ENCODE measurements at regions not wholly inside any gene's neighbourhood (a gene's known extent, or its start where the extent isn't known, plus 50 kb on each side); places are given as distances from the start of the nearest gene placed in this dataset.
A peak's percentile ranks its signal among the peaks of the same experiment; 100 is the strongest.
"Not testable (repeated sequence)": the region's sequence is repeated elsewhere in the genome, so short reads cannot be mapped to it uniquely, and the experiment has no call there.

DNA sequence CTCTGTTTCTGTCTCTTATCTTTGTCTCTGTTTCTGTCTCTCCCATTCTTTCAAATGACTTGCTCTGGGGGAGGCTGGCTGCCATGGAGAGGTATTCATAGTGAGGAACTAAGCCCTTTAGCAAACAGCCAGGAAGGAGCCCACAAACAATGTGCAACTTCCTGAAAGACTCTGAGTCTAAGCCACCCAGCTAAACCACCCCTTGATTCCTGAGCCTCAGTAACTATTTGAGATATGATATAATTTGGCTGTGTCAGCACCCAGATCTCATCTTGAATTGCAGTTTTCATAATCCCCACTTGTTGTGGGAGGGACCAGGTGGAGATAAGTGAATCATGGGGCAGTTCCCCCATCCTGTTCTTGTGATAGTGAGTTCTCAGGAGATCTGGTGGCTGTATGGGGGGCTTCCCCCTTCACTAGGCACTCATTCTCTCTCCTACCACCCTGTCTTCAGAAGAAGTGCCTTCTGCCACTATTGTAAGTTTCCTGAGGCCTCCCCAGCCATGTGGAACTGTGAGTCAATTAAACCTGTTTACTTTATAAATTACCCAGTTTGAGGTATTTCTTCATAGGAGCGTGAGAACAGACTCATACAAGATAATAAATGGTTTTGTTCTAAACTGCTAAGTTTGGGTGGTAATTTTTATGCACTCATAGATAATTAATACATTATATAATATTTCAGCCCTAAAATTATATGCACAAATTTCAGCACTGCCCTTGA, 121.2 kb upstream of the FOXP2 start:
- peaks cover 6% of the 10 kb centered on the region for H3K36me3 ChIP-seq (ENCODE audit: control insufficient read depth, insufficient read depth, low read length)
- H3K9me3 ChIP-seq (ENCODE audit: control insufficient read depth, low read depth, low read length) = no peaks in the 10 kb centered on the region
- no peak overlapping the region for H3K4me3 ChIP-seq (ENCODE audit: low read length)
- no peaks in the 10 kb centered on the region for H3K27me3 ChIP-seq (ENCODE audit: control insufficient read depth, insufficient read depth, low read length)
- no peak overlapping the region for H3K27ac ChIP-seq (ENCODE audit: low read length)
- H3K4me1 ChIP-seq (ENCODE audit: control insufficient read depth, insufficient read depth, low read length) = no peaks in the 10 kb centered on the region
- peak; percentile 2 to 29 for DNase-seq
- 100% methylated on average over 1 of the region's 1 CpG for WGBS (ENCODE audit: insufficient coverage, low lambda C conversion rate)

DNA sequence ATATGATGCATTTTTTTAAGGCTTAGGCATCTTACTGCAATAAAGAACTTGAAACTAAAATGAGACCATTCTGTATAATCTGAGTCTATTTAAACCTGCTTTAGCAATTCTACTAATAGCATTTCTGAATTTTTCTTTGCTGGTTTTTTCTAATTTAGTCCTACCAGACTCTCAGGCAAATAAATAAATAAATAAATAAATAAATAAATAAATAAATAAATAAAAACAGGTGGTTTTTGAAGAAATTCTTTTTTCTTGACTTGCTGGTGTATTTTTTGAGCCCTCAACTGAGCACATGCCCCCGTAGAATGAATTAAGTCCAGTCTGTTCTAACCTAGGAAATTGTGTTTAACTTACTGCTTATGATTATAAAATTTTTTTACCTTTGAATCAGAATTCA, 134.7 kb upstream of the FOXP2 start:
- Histone ChIP-seq H3K4me1 (ENCODE audit: control insufficient read depth, insufficient read depth, low read length) (no peaks in the 10 kb centered on the region), H3K9me3 (ENCODE audit: control insufficient read depth, low read depth, low read length) (no peaks in the 10 kb centered on the region), H3K27me3 (ENCODE audit: control insufficient read depth, insufficient read depth, low read length) (no peaks in the 10 kb centered on the region), H3K36me3 (ENCODE audit: control insufficient read depth, insufficient read depth, low read length) (no peaks in the 10 kb centered on the region), H3K27ac (ENCODE audit: low read length) (no peak overlapping the region), H3K4me3 (ENCODE audit: low read length) (no peak overlapping the region)
- DNase-seq = no peak
- WGBS (ENCODE audit: insufficient coverage, low lambda C conversion rate) = 100% methylated on average over 1 of the region's 1 CpG

DNA sequence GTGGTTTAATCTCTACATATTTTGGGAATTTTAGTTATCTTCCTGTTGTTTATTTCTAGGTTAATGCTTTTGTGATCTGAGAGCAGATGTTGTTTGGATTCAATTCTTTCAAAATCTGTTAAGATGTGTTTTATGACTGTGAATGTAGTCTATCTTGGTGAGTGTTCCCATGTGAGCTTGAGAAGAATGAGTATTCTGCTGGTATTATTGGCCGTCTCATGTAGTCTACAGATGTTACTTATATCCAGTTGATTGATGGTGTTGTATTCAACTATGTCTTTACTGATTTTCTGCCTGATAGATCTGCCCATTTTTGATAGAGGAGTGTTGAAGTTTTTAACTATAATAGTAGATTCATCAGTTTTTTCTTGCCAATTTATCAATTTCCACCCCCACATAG, 141.4 kb upstream of the FOXP2 start:
- no peak for DNase-seq
- Histone ChIP-seq H3K27me3 (ENCODE audit: control insufficient read depth, insufficient read depth, low read length) (no peaks in the 10 kb centered on the region), H3K36me3 (ENCODE audit: control insufficient read depth, insufficient read depth, low read length) (no peaks in the 10 kb centered on the region), H3K9me3 (ENCODE audit: control insufficient read depth, low read depth, low read length) (peaks cover 4% of the 10 kb centered on the region), H3K4me1 (ENCODE audit: control insufficient read depth, insufficient read depth, low read length) (no peaks in the 10 kb centered on the region), H3K4me3 (ENCODE audit: low read length) (no peak overlapping the region), H3K27ac (ENCODE audit: low read length) (no peak overlapping the region)
- WGBS (ENCODE audit: insufficient coverage, low lambda C conversion rate) = no CpG with 5 or more reads among the region's 1 CpG

- no peaks in the 10 kb centered on the region for H3K36me3 ChIP-seq (ENCODE audit: control insufficient read depth, insufficient read depth, low read length)
- no peaks in the 10 kb centered on the region for H3K27me3 ChIP-seq (ENCODE audit: control insufficient read depth, insufficient read depth, low read length)
- no peak for DNase-seq
- no peak overlapping the region for H3K27ac ChIP-seq (ENCODE audit: low read length)
- no peaks in the 10 kb centered on the region for H3K4me1 ChIP-seq (ENCODE audit: control insufficient read depth, insufficient read depth, low read length)
- no peak overlapping the region for H3K4me3 ChIP-seq (ENCODE audit: low read length)
- WGBS (ENCODE audit: insufficient coverage, low lambda C conversion rate) = 22% methylated on average over 1 of the region's 1 CpG
- H3K9me3 ChIP-seq (ENCODE audit: control insufficient read depth, low read depth, low read length) = peaks cover 3% of the 10 kb centered on the region
Measured at GRCh38 chr7:114269714-114270113, 144.9 kb upstream of the FOXP2 start.

DNA sequence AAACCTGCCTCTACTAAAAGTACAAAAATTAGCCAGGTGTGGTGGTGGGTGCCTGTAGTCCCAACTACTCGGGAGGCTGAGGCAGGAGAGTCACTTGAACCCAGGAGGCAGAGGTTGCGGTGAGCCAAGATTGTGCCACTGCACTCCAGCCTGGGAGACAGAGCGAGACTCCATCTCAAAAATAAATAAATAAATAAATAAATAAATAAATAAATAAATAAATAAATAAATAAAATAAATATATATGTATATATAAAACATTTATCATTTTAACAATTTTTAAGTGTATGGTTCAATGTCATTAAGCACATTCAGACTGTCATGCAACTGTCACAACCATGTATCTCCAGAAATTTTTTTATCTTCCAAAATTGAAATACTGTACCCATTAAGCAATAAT, 147.1 kb upstream of the FOXP2 start:
- H3K27me3 ChIP-seq (ENCODE audit: control insufficient read depth, insufficient read depth, low read length); DNase-seq; H3K27ac ChIP-seq (ENCODE audit: low read length); H3K4me1 ChIP-seq (ENCODE audit: control insufficient read depth, insufficient read depth, low read length); H3K36me3 ChIP-seq (ENCODE audit: control insufficient read depth, insufficient read depth, low read length); H3K4me3 ChIP-seq (ENCODE audit: low read length); H3K9me3 ChIP-seq (ENCODE audit: control insufficient read depth, low read depth, low read length): not testable (repeated sequence)
- no CpG with 5 or more reads among the region's 3 CpGs for WGBS (ENCODE audit: insufficient coverage, low lambda C conversion rate)

DNA sequence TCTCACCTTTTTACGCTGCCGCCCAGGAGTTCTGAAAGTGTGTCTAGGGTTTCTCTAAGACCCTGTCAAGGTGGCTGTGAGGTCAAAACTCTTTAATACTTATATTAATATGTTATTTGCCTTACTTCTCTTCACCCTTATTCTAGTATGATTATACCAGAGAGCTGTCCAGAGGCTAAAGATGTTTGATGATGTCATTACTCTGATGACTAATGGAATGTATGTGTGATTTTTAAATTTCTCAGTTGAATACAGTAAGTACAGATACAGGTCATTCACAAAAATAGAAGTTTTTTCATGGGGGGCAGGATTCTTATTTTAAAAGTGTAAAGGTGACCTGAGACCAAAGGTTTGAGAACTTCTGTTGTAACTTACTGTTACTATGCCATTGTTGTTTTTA, 150.6 kb upstream of the FOXP2 start:
- WGBS (ENCODE audit: insufficient coverage, low lambda C conversion rate) = no CpG with 5 or more reads among the region's 2 CpGs
- Histone ChIP-seq H3K27ac (ENCODE audit: low read length) (no peak overlapping the region), H3K4me3 (ENCODE audit: low read length) (no peak overlapping the region), H3K4me1 (ENCODE audit: control insufficient read depth, insufficient read depth, low read length) (no peaks in the 10 kb centered on the region), H3K36me3 (ENCODE audit: control insufficient read depth, insufficient read depth, low read length) (no peaks in the 10 kb centered on the region), H3K27me3 (ENCODE audit: control insufficient read depth, insufficient read depth, low read length) (no peaks in the 10 kb centered on the region), H3K9me3 (ENCODE audit: control insufficient read depth, low read depth, low read length) (no peaks in the 10 kb centered on the region)
- DNase-seq = no peak

- H3K27ac ChIP-seq (ENCODE audit: low read length) = no peak overlapping the region
- no peaks in the 10 kb centered on the region for H3K9me3 ChIP-seq (ENCODE audit: control insufficient read depth, low read depth, low read length)
- no peaks in the 10 kb centered on the region for H3K27me3 ChIP-seq (ENCODE audit: control insufficient read depth, insufficient read depth, low read length)
- DNase-seq = no peak
- H3K4me3 ChIP-seq (ENCODE audit: low read length) = no peak overlapping the region
- 80% methylated on average over 1 of the region's 3 CpGs for WGBS (ENCODE audit: insufficient coverage, low lambda C conversion rate)
- H3K36me3 ChIP-seq (ENCODE audit: control insufficient read depth, insufficient read depth, low read length) = no peaks in the 10 kb centered on the region
- H3K4me1 ChIP-seq (ENCODE audit: control insufficient read depth, insufficient read depth, low read length) = no peaks in the 10 kb centered on the region
Measured at GRCh38 chr7:114263219-114263618, 151.4 kb upstream of the FOXP2 start.

- Histone ChIP-seq H3K36me3 (ENCODE audit: control insufficient read depth, insufficient read depth, low read length) (no peaks in the 10 kb centered on the region), H3K4me1 (ENCODE audit: control insufficient read depth, insufficient read depth, low read length) (no peaks in the 10 kb centered on the region), H3K9me3 (ENCODE audit: control insufficient read depth, low read depth, low read length) (no peaks in the 10 kb centered on the region), H3K27me3 (ENCODE audit: control insufficient read depth, insufficient read depth, low read length) (no peaks in the 10 kb centered on the region), H3K4me3 (ENCODE audit: low read length) (no peak overlapping the region), H3K27ac (ENCODE audit: low read length) (no peak overlapping the region)
- WGBS (ENCODE audit: insufficient coverage, low lambda C conversion rate) = no CpG with 5 or more reads among the region's 14 CpGs
- peak; percentile 4 to 13 for DNase-seq
Measured at GRCh38 chr7:114255404-114255841, 159.2 kb upstream of the FOXP2 start.

DNA sequence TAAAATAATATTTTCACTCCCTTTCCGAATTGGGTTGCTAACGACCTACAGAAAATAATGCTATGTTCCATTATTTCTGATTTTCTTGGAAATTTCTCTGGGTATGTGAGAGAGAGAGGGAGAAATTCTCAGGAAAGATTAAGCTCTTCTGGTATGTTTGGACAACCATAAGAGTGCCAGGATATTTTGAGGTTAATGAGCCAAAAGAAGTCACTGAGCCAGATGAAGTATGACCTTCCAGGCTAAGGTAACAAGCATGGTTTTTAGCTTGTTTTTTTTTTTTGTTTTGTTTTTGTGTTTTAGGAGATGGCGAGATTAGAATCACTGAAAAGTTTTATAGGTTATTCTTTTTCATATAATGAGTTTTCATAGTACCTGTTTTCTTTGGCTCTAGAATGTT, 171.0 kb upstream of the FOXP2 start:
- Histone ChIP-seq H3K36me3 (ENCODE audit: control insufficient read depth, insufficient read depth, low read length) (no peaks in the 10 kb centered on the region), H3K9me3 (ENCODE audit: control insufficient read depth, low read depth, low read length) (peaks cover 3% of the 10 kb centered on the region), H3K4me3 (ENCODE audit: low read length) (no peak overlapping the region), H3K27me3 (ENCODE audit: control insufficient read depth, insufficient read depth, low read length) (no peaks in the 10 kb centered on the region), H3K27ac (ENCODE audit: low read length) (no peak overlapping the region), H3K4me1 (ENCODE audit: control insufficient read depth, insufficient read depth, low read length) (no peaks in the 10 kb centered on the region)
- no peak for DNase-seq
- 100% methylated on average over 1 of the region's 3 CpGs for WGBS (ENCODE audit: insufficient coverage, low lambda C conversion rate)

GRCh38 chr7:114242992-114243507, 171.6 kb upstream of the FOXP2 start:
- DNase-seq = peak; percentile 9 to 57
- Histone ChIP-seq H3K9me3 (ENCODE audit: control insufficient read depth, low read depth, low read length) (peaks cover 2% of the 10 kb centered on the region), H3K4me3 (ENCODE audit: low read length) (no peak overlapping the region), H3K27me3 (ENCODE audit: control insufficient read depth, insufficient read depth, low read length) (no peaks in the 10 kb centered on the region), H3K36me3 (ENCODE audit: control insufficient read depth, insufficient read depth, low read length) (no peaks in the 10 kb centered on the region), H3K27ac (ENCODE audit: low read length) (no peak overlapping the region), H3K4me1 (ENCODE audit: control insufficient read depth, insufficient read depth, low read length) (no peaks in the 10 kb centered on the region)
- 48% methylated on average over 2 of the region's 2 CpGs for WGBS (ENCODE audit: insufficient coverage, low lambda C conversion rate)

DNA sequence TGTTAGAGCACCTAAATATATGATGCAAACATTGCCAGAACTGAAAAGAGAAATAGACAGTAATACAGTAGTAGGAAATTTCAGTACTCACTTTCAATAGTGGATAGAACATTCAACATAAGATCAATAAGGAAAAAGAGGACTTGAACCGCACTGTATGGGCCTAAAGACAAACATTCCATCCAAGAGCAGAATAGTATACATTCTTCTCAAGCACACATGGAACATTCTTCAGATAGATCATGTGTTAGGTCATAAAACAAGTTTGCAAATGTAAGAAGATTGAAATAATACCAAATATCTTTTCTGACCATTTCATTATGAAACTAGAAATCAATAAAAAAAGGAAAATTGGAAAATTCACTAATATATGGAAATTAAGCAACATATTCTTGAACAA, 185.4 kb upstream of the FOXP2 start:
- Histone ChIP-seq H3K27ac (ENCODE audit: low read length) (no peak overlapping the region), H3K4me3 (ENCODE audit: low read length) (no peak overlapping the region), H3K9me3 (ENCODE audit: control insufficient read depth, low read depth, low read length) (no peaks in the 10 kb centered on the region), H3K36me3 (ENCODE audit: control insufficient read depth, insufficient read depth, low read length) (no peaks in the 10 kb centered on the region), H3K27me3 (ENCODE audit: control insufficient read depth, insufficient read depth, low read length) (no peaks in the 10 kb centered on the region), H3K4me1 (ENCODE audit: control insufficient read depth, insufficient read depth, low read length) (no peaks in the 10 kb centered on the region)
- no peak for DNase-seq
- no CpG with 5 or more reads among the region's 1 CpG for WGBS (ENCODE audit: insufficient coverage, low lambda C conversion rate)
